ENCODE measurements at regions not wholly inside any gene's neighbourhood (a gene's known extent, or its start where the extent isn't known, plus 50 kb on each side); places are given as distances from the start of the nearest gene placed in this dataset.
"Not testable (repeated sequence)": the region's sequence is repeated elsewhere in the genome, so short reads cannot be mapped to it uniquely, and the experiment has no call there.

DNA sequence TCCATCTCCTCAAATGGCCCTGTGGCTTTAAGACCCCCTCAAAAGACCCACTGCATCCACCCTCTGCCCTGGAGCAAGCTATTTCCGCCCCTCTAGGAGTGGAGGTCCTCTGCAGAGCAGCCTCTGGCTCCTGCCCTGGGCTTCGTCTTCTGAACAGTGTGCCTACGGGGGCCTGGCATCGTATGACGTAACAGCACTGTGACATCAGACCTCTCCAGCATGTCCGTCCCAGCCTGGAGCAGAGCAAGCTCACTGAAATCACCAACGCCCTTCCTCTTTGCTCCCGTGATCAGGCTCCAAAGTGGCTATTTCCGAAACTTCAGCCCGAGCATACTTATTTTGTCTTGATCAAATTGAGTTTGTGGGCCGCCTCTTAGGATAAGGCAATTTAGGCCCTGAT, 69.1 kb upstream of the PTCH1 start:
- no peak for DNase-seq

DNA sequence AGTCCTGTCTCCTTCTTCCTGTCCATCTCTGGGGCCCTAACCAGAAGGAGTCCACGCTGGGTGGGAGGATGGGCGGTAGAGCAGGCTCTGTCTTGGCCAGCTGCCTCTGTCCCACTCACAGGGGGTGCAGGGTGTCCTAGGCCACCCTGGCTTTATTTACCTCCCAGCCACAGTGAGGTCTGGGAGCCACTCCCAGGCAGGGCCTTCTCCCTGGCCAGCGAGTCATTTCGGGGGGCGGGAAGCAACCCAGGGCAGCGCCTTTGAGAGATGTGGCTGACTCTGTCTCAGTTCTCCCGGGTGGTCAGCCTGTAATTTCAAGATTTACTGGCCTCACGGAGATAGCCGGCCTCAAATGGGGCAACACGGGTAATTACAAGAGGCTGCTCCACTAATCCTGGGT, 67.4 kb upstream of the PTCH1 start:
- no peak for DNase-seq

DNA sequence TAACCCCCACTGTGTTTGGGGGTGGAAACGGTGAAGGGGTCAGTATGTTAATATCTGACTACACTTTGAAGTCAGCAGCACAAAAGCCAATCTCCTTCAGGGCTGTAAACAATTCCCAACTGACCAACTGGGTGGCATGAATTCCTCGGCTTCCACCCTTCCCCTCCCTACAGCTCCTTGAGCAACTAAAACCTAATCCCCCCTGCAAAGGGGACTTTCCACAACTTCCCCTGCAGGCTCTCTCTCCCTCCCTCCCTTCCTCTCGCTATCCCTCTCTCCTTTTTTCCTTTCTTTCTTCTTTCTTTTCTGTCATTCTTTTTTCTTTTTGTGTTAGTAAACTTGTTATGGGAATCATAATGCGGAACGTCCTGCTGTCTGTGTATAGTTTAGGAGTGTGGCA, 65.1 kb upstream of the PTCH1 start:
- no peak for DNase-seq

DNA sequence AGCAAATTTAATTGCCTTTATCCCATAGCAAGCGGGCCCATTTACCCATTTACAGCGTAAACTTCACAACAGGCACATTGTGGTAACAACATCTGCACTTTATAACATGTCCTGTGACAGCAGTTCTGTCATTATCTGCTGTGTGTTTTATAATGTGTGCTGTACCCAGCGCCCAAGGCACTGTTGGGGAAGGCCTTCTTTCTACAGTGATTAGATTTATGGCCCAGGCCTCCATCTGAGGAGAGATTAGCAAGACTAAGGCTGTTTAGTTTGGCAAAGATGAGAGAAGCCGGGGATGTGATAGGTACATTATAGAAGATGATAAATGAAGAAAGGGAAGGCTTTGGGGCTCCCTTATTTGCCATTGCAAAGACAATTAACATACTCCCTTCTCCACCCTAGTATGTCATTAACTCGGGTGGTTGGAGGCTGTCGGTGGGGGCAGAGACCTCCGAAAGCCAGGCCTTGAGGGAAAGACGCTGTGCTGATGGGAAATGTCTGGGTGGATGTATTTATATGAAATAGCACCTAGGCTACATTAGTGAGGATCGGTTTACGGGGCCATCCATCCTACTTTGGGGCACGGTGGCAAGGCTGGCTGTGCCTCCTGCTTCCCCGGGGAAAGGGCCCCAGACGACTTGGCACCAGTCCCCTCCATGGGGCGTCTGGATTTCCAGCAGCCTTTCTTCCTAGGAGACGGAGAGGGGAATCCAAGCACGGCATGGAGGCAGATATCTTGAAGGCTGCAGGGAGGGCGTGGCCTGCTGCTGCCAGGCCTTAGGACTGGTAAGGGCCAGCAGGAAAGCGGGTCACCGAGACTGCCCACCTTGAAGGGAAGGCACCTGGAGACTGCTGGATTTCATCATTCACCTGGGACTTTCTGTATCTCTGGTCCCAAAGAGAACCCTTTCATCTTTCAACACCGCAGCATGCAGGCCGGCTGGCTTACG, 64.3 kb upstream of the PTCH1 start:
- DNase-seq, result no peak

DNA sequence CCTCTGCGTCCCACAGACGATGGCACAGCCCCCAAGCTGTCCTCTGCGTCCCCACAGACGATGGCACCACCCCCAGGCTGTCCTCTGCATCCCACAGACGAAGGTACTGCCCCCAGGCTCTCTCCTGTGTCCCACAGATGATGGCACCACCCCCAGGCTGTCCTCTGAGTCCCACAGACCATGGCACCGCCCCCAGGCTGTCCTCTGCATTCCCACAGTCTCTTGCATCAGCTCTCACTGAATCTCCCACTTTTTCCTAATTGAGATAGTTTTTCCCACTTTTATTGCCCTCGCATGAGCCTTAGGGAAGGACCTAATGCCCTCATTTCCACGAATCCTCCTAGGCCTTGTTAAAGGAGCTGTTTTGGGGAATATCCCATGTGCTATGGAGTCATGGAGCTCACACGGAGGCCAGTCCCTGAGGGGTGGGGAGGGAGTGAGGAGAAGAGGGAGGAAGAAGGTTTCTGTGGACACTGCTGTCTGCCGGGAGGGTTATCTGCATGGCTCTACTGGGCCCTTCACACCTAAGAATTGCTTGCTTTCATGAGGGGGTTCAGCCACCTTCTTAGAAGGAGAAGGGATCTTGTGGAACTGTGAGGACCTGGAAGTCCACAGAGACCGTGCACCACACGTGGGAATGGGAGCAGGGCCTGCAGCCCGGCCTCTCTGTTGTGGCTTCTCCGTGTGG, 58.2 kb upstream of the PTCH1 start:
- DNase-seq, result no peak

DNA sequence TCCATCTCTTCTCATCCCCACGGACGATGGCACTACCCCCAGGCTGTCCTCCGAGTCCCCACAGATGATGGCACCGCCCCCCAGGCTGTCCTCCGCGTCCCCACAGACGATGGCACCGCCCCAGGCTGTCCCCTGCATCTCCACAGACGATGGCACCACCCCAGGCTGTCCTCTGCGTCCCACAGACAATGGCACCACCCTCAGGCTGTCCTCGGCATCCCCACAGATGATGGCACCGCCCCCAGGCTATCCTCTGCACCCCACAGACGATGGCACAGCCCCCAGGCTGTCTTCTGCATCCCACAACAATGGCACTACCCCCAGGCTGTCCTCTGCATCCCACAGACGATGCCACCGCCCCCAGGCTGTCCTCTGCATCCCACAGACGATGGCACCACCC, 57.4 kb upstream of the PTCH1 start:
- DNase-seq, result peak in 10 of 58 donors; percentile 4 to 29 (median 12)

DNA sequence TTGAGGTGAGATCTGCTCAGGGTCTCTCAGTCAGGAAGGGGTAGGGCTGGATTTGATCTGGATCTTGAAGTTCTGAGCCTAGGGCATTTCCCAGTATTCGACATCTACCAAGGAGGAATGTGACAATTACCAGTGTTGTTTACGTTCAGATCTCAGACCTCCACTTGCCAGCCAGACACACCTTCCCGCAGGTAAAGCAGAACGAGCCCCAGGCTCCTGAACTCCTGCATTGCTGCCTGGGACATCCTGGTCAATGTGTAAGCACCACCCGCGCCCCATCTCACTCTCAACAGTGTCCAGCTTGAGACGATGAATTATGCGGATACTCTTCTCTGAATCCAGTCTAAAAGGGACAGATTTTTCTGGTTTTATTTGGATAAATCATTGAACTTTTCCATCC, 56.7 kb upstream of the PTCH1 start:
- no peak for DNase-seq

DNA sequence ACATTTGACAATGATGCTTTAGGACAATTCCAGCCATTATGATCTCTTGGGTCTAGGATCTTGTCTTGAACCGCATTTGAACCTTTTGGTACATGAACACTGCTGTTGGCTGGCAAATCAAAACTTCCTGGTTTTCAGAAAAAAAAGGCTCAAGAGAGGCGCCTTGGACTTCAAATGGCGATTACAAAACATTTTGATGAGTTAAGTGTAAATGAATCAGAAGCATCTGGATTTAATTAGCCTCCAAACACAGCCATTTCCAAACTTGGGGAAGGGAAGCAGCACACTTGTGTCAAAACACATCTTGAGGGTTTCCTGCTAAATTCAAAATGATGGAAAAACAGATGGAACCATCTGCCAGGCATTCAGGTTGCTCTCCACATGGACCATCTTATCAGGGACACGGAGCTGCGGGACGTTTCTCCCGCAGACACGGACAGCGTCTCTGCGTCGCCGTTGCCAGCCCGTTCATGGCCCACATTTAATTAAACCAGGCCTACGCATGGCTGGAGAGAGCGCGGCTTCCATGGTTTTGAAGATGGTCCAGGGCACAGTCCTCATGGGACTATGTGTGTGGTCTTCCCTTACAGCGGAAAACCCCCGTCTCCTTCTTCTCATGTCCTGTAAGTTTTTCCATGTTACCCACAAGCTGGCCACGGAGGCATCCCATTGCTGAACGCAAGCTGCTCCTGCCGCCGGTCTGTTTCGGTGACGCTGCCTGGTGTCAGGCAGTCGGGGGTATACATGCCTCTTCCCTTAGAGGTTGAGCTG, 55.8 kb upstream of the PTCH1 start:
- DNase-seq, result no peak

DNA sequence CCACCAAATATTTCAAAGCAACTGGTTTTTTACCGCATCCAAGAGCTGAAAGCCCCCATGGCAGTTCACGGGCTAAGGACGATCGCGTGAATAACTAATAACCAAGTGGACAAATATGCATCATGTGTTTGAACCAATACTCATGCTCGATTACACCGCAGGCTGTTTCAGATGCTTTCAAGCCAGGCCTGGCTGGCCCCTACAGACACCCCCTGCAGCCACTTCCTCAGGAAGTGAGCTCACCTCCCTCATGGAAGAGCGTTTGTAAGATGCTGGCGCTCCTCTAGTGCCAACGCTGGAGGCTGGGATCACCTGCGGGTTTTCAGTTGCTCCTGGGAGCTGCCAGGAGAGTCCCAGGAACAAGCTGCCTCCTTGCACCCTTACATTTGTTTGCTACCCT, 53.9 kb upstream of the PTCH1 start:
- no peak for DNase-seq

DNA sequence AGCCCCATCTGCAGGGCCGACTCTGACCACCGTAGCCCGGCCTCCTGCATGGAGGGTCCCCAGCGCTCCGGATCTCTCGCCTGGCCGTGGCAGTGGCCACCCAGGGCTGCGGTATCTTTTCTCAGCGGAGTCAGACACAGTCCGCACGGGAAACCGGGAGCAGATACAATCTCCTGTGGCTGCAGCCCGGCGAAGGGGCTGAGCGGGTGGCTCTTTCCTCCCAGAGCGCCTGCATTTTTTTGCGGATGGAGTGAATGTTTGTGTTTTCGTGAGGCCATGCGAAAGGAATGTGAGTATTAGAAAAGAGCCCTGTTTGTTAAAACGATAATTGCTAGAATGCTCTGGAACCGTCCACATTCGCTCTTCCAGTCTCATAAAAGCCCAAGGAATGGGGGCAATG, 53.4 kb upstream of the PTCH1 start:
- no peak for DNase-seq

DNA sequence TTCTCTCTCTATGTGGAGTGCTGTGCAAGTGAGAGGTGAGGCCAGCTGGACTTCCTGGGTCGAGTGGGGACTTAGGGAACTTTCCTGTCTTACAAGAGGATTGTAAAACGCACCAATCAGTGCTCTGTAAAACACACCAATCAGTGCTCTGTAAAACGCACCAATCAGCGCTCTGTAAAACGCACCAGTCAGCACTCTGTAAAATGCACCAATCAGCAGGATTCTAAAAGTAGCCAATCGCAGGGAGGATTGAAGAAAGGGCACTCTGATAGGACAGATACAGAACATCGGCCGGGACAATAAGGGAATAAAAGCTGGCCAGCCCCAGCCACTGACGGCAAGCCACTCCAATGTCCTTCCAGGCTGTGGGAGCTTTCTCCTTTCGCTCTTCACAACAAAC, 52.0 kb upstream of the PTCH1 start:
- not testable (repeated sequence) for DNase-seq
